Lower leg skin (tissue), 3 donors: ENCODE measurements at regions not wholly inside any gene's neighbourhood (a gene's known extent, or its start where the extent isn't known, plus 50 kb on each side); places are given as distances from the start of the nearest gene placed in this dataset.

Experiments used
- CTCF ChIP-seq, 3 donors: fragments of 450-650 bp; IDR thresholded peaks; one replicate each; pipeline ENCODE4 v1.5.1; 2016; ENCODE audit warnings: antibody characterized with exemption in 3 of 3, mild to moderate bottlenecking in 3 of 3, moderate library complexity in 2 of 3
- POLR2A ChIP-seq, 2 donors: fragments of 450-650 bp; IDR thresholded peaks; one replicate each; pipeline ENCODE4 v1.6.1; 2016 to 2017; ENCODE audit warnings: antibody characterized with exemption in 2 of 2, mild to moderate bottlenecking in 1 of 2, moderate library complexity in 1 of 2

GRCh38 chr6:126890055-126890454, 228.4 kb upstream of the RSPO3 start:
- TF ChIP-seq CTCF (IDR thresholded peaks at IDR 0.05) (no peak), POLR2A (IDR thresholded peaks at IDR 0.05) (no peak)
